ENCODE measurements at regions not wholly inside any gene's neighbourhood (a gene's known extent, or its start where the extent isn't known, plus 50 kb on each side); places are given as distances from the start of the nearest gene placed in this dataset.

GRCh38 chr9:99401680-99402504 is 179.8 kb downstream of the SEC61B start:
- no peak for DNase-seq

GRCh38 chr9:99403371-99403770 is 181.3 kb downstream of the SEC61B start:
- DNase-seq = no peak

- DNase-seq = no peak
Measured at GRCh38 chr9:99405359-99405758, 183.3 kb downstream of the SEC61B start.

GRCh38 chr9:99406939-99407338 is 184.9 kb downstream of the SEC61B start:
- no peak for DNase-seq

GRCh38 chr9:99411068-99411467 is 189.0 kb downstream of the SEC61B start:
- DNase-seq = no peak

GRCh38 chr9:99411479-99412115 is 189.5 kb downstream of the SEC61B start:
- DNase-seq = no peak

- no peak for DNase-seq
Measured at GRCh38 chr9:99412606-99413005, 190.5 kb downstream of the SEC61B start.

- DNase-seq = no peak
Measured at GRCh38 chr9:99414321-99414720, 192.2 kb downstream of the SEC61B start.

- DNase-seq = no peak
Measured at GRCh38 chr9:99415606-99416005, 193.5 kb downstream of the SEC61B start.

- no peak for DNase-seq
Measured at GRCh38 chr9:99416007-99416406, 193.9 kb downstream of the SEC61B start.

GRCh38 chr9:99419070-99419469 is 197.0 kb downstream of the SEC61B start:
- DNase-seq = no peak

GRCh38 chr9:99421369-99421768 is 199.3 kb downstream of the SEC61B start:
- DNase-seq = no peak

- DNase-seq = no peak
Measured at GRCh38 chr9:99425124-99425523, 203.0 kb downstream of the SEC61B start.

GRCh38 chr9:99425923-99426842 is 204.1 kb downstream of the SEC61B start:
- no peak for DNase-seq

- DNase-seq = no peak
Measured at GRCh38 chr9:99427260-99427659, 205.2 kb downstream of the SEC61B start.

GRCh38 chr9:99430301-99430700 is 208.2 kb downstream of the SEC61B start:
- DNase-seq = no peak

- no peak for DNase-seq
Measured at GRCh38 chr9:99431103-99431502, 209.0 kb downstream of the SEC61B start.

GRCh38 chr9:99432075-99432474 is 210.0 kb downstream of the SEC61B start:
- no peak for DNase-seq

- no peak for DNase-seq
Measured at GRCh38 chr9:99433095-99433494, 211.0 kb downstream of the SEC61B start.

GRCh38 chr9:99433555-99433954 is 211.5 kb downstream of the SEC61B start:
- peak; percentile 30 for DNase-seq

- DNase-seq = no peak
Measured at GRCh38 chr9:99436616-99437015, 214.5 kb downstream of the SEC61B start.

- DNase-seq = no peak
Measured at GRCh38 chr9:99437145-99437544, 215.1 kb downstream of the SEC61B start.

GRCh38 chr9:99438596-99438995 is 216.5 kb downstream of the SEC61B start:
- DNase-seq = no peak
